Astrocyte (in vitro differentiated cells and primary cell): ENCODE measurements at regions not wholly inside any gene's neighbourhood (a gene's known extent, or its start where the extent isn't known, plus 50 kb on each side); places are given as distances from the start of the nearest gene placed in this dataset.

Experiments used
- DNase-seq: peaks from one replicate; pipeline ENCODE4 v3.0.0-alpha.2; 2010; ENCODE audit warnings: low read depth
- FAIRE-seq: peaks from 2 replicates; lab custom pipeline; 2011; peaks lifted over from hg19 to GRCh38; lab: Jason Lieb, UNC
- H2AFZ ChIP-seq: 2 replicates; pipeline ENCODE4 v1.6.0; 2012; ENCODE audit warnings: low read depth, low read length, inconsistent platforms
- H3K27ac ChIP-seq: 2 replicates; pipeline ENCODE4 v1.5.1; 2011; ENCODE audit warnings: low read depth, low read length, inconsistent platforms
- H3K27me3 ChIP-seq: 2 replicates; pipeline ENCODE4 v1.6.0; 2011; ENCODE audit warnings: low read length, inconsistent platforms; ENCODE audit not compliant: insufficient read depth
- H3K36me3 ChIP-seq: 2 replicates; pipeline ENCODE4 v1.5.1; 2011; ENCODE audit warnings: low read length, inconsistent platforms; ENCODE audit not compliant: insufficient read depth
- H3K4me1 ChIP-seq: 2 replicates; pipeline ENCODE4 v1.5.1; 2011; ENCODE audit warnings: low read length, inconsistent platforms; ENCODE audit not compliant: insufficient read depth
- H3K4me2 ChIP-seq: 2 replicates; pipeline ENCODE4 v1.6.0; 2012; ENCODE audit warnings: low read length, inconsistent platforms
- H3K4me3 ChIP-seq: 2 replicates; pipeline ENCODE4 v1.5.1; 2011; ENCODE audit warnings: low read depth, mild to moderate bottlenecking, low read length, inconsistent platforms; ENCODE audit not compliant: insufficient read depth
- H3K79me2 ChIP-seq: 2 replicates; pipeline ENCODE4 v1.6.0; 2012; ENCODE audit warnings: mild to moderate bottlenecking, low read length, inconsistent platforms; ENCODE audit not compliant: insufficient read depth
- H3K9ac ChIP-seq: 2 replicates; pipeline ENCODE4 v1.6.0; 2012; ENCODE audit warnings: mild to moderate bottlenecking, low read length, inconsistent platforms
- H3K9me3 ChIP-seq: 2 replicates; pipeline ENCODE4 v1.5.1; 2012; ENCODE audit warnings: low read depth, mild to moderate bottlenecking, low read length, inconsistent platforms; ENCODE audit not compliant: insufficient read depth
- H4K20me1 ChIP-seq: 2 replicates; pipeline ENCODE4 v1.6.0; 2012; ENCODE audit warnings: low read length, inconsistent platforms; ENCODE audit not compliant: insufficient read depth
- H3K27ac Mint-ChIP-seq: one replicate; pipeline ENCODE4 v1.8.0; 2021; ENCODE audit warnings: mild to moderate bottlenecking, mixed read lengths; ENCODE audit not compliant: unreplicated experiment
- H3K27me3 Mint-ChIP-seq: one replicate; pipeline ENCODE4 v1.8.0; 2021; ENCODE audit warnings: low read depth, mixed read lengths; ENCODE audit not compliant: unreplicated experiment
- H3K36me3 Mint-ChIP-seq: one replicate; pipeline ENCODE4 v1.8.0; 2021; ENCODE audit warnings: low read depth, mixed read lengths; ENCODE audit not compliant: unreplicated experiment
- H3K4me1 Mint-ChIP-seq: one replicate; pipeline ENCODE4 v1.8.0; 2021; ENCODE audit warnings: low read depth, mixed read lengths; ENCODE audit not compliant: unreplicated experiment
- H3K4me3 Mint-ChIP-seq: one replicate; pipeline ENCODE4 v1.8.0; 2021; ENCODE audit warnings: mild to moderate bottlenecking, moderate library complexity, mixed read lengths; ENCODE audit not compliant: unreplicated experiment
- H3K9me3 Mint-ChIP-seq: one replicate; pipeline ENCODE4 v1.8.0; 2021; ENCODE audit warnings: mild to moderate bottlenecking, mixed read lengths; ENCODE audit not compliant: unreplicated experiment
- CTCF ChIP-seq: IDR thresholded peaks from 2 replicates; pipeline ENCODE4 v1.5.1; 2011; ENCODE audit warnings: low read depth, mild to moderate bottlenecking, inconsistent platforms, low read length, moderate library complexity; ENCODE audit not compliant: insufficient read depth
- EZH2 ChIP-seq: IDR thresholded peaks from 2 replicates; pipeline ENCODE4 v1.6.1; 2012; ENCODE audit warnings: mild to moderate bottlenecking, low read length, inconsistent platforms; ENCODE audit not compliant: insufficient read depth

GRCh38 chr6:99814230-99814928 lies 179.6 kb downstream of the MCHR2 start:
- Histone ChIP-seq H3K36me3 (no peaks in the 10 kb centered on the region), H3K4me3 (no peak overlapping the region), H3K9me3 (no peaks in the 10 kb centered on the region), H3K27ac (no peak overlapping the region), H2AFZ (no peak overlapping the region), H3K79me2 (no peaks in the 10 kb centered on the region), H3K4me1 (no peaks in the 10 kb centered on the region), H3K27me3 (no peaks in the 10 kb centered on the region), H3K4me2 (no peak overlapping the region), H3K9ac (no peak overlapping the region), H4K20me1 (no peaks in the 10 kb centered on the region)
- Mint-ChIP-seq H3K36me3 (no peaks in the 10 kb centered on the region), H3K27me3 (peaks cover 4% of the 10 kb centered on the region), H3K4me1 (peaks cover 3% of the 10 kb centered on the region), H3K4me3 (no peak overlapping the region), H3K27ac (no peak overlapping the region), H3K9me3 (no peaks in the 10 kb centered on the region)
- TF ChIP-seq CTCF (no peak), EZH2 (no peak)
- FAIRE-seq (no peak), DNase-seq (no peak)

GRCh38 chr6:99816795-99817194 lies 177.2 kb downstream of the MCHR2 start:
- H3K36me3 ChIP-seq = no peaks in the 10 kb centered on the region
- no peak for DNase-seq
- H3K27ac Mint-ChIP-seq = no peak overlapping the region
- no peak for FAIRE-seq
- no peaks in the 10 kb centered on the region for H3K4me1 ChIP-seq
- H2AFZ ChIP-seq = no peak overlapping the region
- no peak overlapping the region for H3K27ac ChIP-seq
- H3K4me2 ChIP-seq = no peak overlapping the region
- no peaks in the 10 kb centered on the region for H3K27me3 Mint-ChIP-seq
- no peaks in the 10 kb centered on the region for H4K20me1 ChIP-seq
- no peaks in the 10 kb centered on the region for H3K27me3 ChIP-seq
- TF ChIP-seq CTCF (no peak), EZH2 (no peak)
- no peak overlapping the region for H3K4me3 Mint-ChIP-seq
- H3K9me3 ChIP-seq = no peaks in the 10 kb centered on the region
- no peak overlapping the region for H3K4me3 ChIP-seq
- peaks cover under 1% of the 10 kb centered on the region for H3K36me3 Mint-ChIP-seq
- H3K9me3 Mint-ChIP-seq = no peaks in the 10 kb centered on the region
- no peak overlapping the region for H3K9ac ChIP-seq
- H3K79me2 ChIP-seq = no peaks in the 10 kb centered on the region
- H3K4me1 Mint-ChIP-seq = peaks cover 3% of the 10 kb centered on the region

- H3K36me3 Mint-ChIP-seq = peaks cover 2% of the 10 kb centered on the region
- Histone ChIP-seq H3K4me2 (no peak overlapping the region), H3K4me3 (no peak overlapping the region), H3K9me3 (no peaks in the 10 kb centered on the region), H3K36me3 (no peaks in the 10 kb centered on the region), H3K27me3 (no peaks in the 10 kb centered on the region), H3K4me1 (no peaks in the 10 kb centered on the region), H3K9ac (no peak overlapping the region), H3K79me2 (no peaks in the 10 kb centered on the region), H4K20me1 (no peaks in the 10 kb centered on the region), H3K27ac (no peak overlapping the region), H2AFZ (no peak overlapping the region)
- no peaks in the 10 kb centered on the region for H3K9me3 Mint-ChIP-seq
- H3K4me3 Mint-ChIP-seq = no peak overlapping the region
- H3K27me3 Mint-ChIP-seq = no peaks in the 10 kb centered on the region
- no peak for TF ChIP-seq CTCF
- no peak for TF ChIP-seq EZH2
- DNase-seq (no peak), FAIRE-seq (no peak)
- no peaks in the 10 kb centered on the region for H3K4me1 Mint-ChIP-seq
- H3K27ac Mint-ChIP-seq = no peak overlapping the region
These were observed 175.9 kb downstream of the MCHR2 start for GRCh38 chr6:99818161-99818560.
